Activated T-helper 2 cell treated with anti-CD3 and anti-CD28 coated beads, Interferon-gamma antibody, Interleukin-2, Interleukin-4, amounts not matched to agents 10 μg/mL and 5 μg/mL and 100 μg/mL, durations not matched to agents 14 hours and 24 hours and 36 hours (primary cell): ENCODE measurements at regions not wholly inside any gene's neighbourhood (a gene's known extent, or its start where the extent isn't known, plus 50 kb on each side); places are given as distances from the start of the nearest gene placed in this dataset.

Experiments
- DNase-seq: peaks from one replicate; pipeline ENCODE4 v3.0.0; 2021; ENCODE audit warnings: low spot score
- H3K27ac Mint-ChIP-seq: one replicate; pipeline ENCODE4 v1.8.0; 2021; ENCODE audit warnings: mixed read lengths
- H3K27me3 Mint-ChIP-seq: one replicate; pipeline ENCODE4 v1.8.0; 2021; ENCODE audit warnings: low read depth, mixed read lengths
- H3K36me3 Mint-ChIP-seq: one replicate; pipeline ENCODE4 v1.8.0; 2021; ENCODE audit warnings: low read depth, mixed read lengths
- H3K4me1 Mint-ChIP-seq: one replicate; pipeline ENCODE4 v1.8.0; 2021; ENCODE audit warnings: low read depth, mixed read lengths
- H3K4me3 Mint-ChIP-seq: one replicate; pipeline ENCODE4 v1.8.0; 2021; ENCODE audit warnings: low read depth, mild to moderate bottlenecking, moderate library complexity, mixed read lengths
- H3K9me3 Mint-ChIP-seq: one replicate; pipeline ENCODE4 v1.8.0; 2021; ENCODE audit warnings: mixed read lengths
- intact Hi-C: fragments of 100-400 bp; cut with micrococcal nuclease; formaldehyde crosslinking; loops from one replicate; pipeline ENCODE4 v1.15.1; 2023

- intact Hi-C loops, result no loop called here
- no peak overlapping the region for H3K4me3 Mint-ChIP-seq
- H3K9me3 Mint-ChIP-seq, result no peaks in the 10 kb centered on the region
- peaks cover 26% of the 10 kb centered on the region for H3K27me3 Mint-ChIP-seq
- no peak for DNase-seq
- no peak overlapping the region for H3K27ac Mint-ChIP-seq
- no peaks in the 10 kb centered on the region for H3K4me1 Mint-ChIP-seq
- no peaks in the 10 kb centered on the region for H3K36me3 Mint-ChIP-seq
Measured at GRCh38 chr10:43891241-43891640, 242.6 kb upstream of the ZNF32 start.

- no peak overlapping the region for H3K4me3 Mint-ChIP-seq
- peaks cover 23% of the 10 kb centered on the region for H3K27me3 Mint-ChIP-seq
- no peaks in the 10 kb centered on the region for H3K36me3 Mint-ChIP-seq
- no peak overlapping the region for H3K27ac Mint-ChIP-seq
- no peak for DNase-seq
- intact Hi-C loops, result no loop called here
- H3K4me1 Mint-ChIP-seq, result no peaks in the 10 kb centered on the region
- H3K9me3 Mint-ChIP-seq, result no peaks in the 10 kb centered on the region
Measured at GRCh38 chr10:43890124-43890523, 241.4 kb upstream of the ZNF32 start.

- intact Hi-C loops, result loop anchor here (10.0 kb wide), 1 partner anchor 204 kb away; no protein-coding TSS in a partner anchor
- H3K36me3 Mint-ChIP-seq, result no peaks in the 10 kb centered on the region
- no peak overlapping the region for H3K4me3 Mint-ChIP-seq
- H3K9me3 Mint-ChIP-seq, result no peaks in the 10 kb centered on the region
- no peak overlapping the region for H3K27ac Mint-ChIP-seq
- DNase-seq, result no peak
- no peaks in the 10 kb centered on the region for H3K4me1 Mint-ChIP-seq
- H3K27me3 Mint-ChIP-seq, result peaks cover 20% of the 10 kb centered on the region
Measured at GRCh38 chr10:43888586-43888985, 239.9 kb upstream of the ZNF32 start.

- DNase-seq, result no peak
- Mint-ChIP-seq H3K9me3 (no peaks in the 10 kb centered on the region), H3K4me3 (no peak overlapping the region), H3K4me1 (no peaks in the 10 kb centered on the region), H3K27me3 (peaks cover 14% of the 10 kb centered on the region), H3K36me3 (no peaks in the 10 kb centered on the region), H3K27ac (no peak overlapping the region)
- intact Hi-C loops, result loop anchor here (10.0 kb wide), 1 partner anchor 201 kb away; no protein-coding TSS in a partner anchor
Measured at GRCh38 chr10:43885842-43886241, 237.2 kb upstream of the ZNF32 start.

- Mint-ChIP-seq H3K9me3 (no peaks in the 10 kb centered on the region), H3K4me3 (no peak overlapping the region), H3K27ac (no peak overlapping the region), H3K4me1 (no peaks in the 10 kb centered on the region), H3K36me3 (no peaks in the 10 kb centered on the region), H3K27me3 (peaks cover 10% of the 10 kb centered on the region)
- intact Hi-C loops, result loop anchor here (10.0 kb wide), 1 partner anchor 200 kb away; no protein-coding TSS in a partner anchor
- DNase-seq, result no peak
Measured at GRCh38 chr10:43885252-43885651, 236.6 kb upstream of the ZNF32 start.

- intact Hi-C loops, result loop anchor here (10.0 kb wide), 1 partner anchor 200 kb away; no protein-coding TSS in a partner anchor
- DNase-seq, result no peak
- Mint-ChIP-seq H3K4me1 (no peaks in the 10 kb centered on the region), H3K36me3 (no peaks in the 10 kb centered on the region), H3K27ac (no peak overlapping the region), H3K27me3 (peaks cover 13% of the 10 kb centered on the region), H3K9me3 (no peaks in the 10 kb centered on the region), H3K4me3 (no peak overlapping the region)
Measured at GRCh38 chr10:43884501-43885105, 235.9 kb upstream of the ZNF32 start.

GRCh38 chr10:43882711-43883110 lies 234.0 kb upstream of the ZNF32 start:
- H3K4me3 Mint-ChIP-seq, result no peak overlapping the region
- no peaks in the 10 kb centered on the region for H3K36me3 Mint-ChIP-seq
- peaks cover 12% of the 10 kb centered on the region for H3K27me3 Mint-ChIP-seq
- no peaks in the 10 kb centered on the region for H3K9me3 Mint-ChIP-seq
- DNase-seq, result no peak
- H3K4me1 Mint-ChIP-seq, result peaks cover 1% of the 10 kb centered on the region
- no peak overlapping the region for H3K27ac Mint-ChIP-seq
- intact Hi-C loops, result loop anchor here (10.0 kb wide), 1 partner anchor 198 kb away; no protein-coding TSS in a partner anchor

- Mint-ChIP-seq H3K4me1 (peaks cover 1% of the 10 kb centered on the region), H3K9me3 (no peaks in the 10 kb centered on the region), H3K27me3 (peaks cover 5% of the 10 kb centered on the region), H3K4me3 (no peak overlapping the region), H3K27ac (no peak overlapping the region), H3K36me3 (no peaks in the 10 kb centered on the region)
- intact Hi-C loops, result loop anchor here (10.0 kb wide), 1 partner anchor 197 kb away; no protein-coding TSS in a partner anchor
- DNase-seq, result no peak
Measured at GRCh38 chr10:43881657-43882056, 233.0 kb upstream of the ZNF32 start.

- Mint-ChIP-seq H3K4me1 (peaks cover 1% of the 10 kb centered on the region), H3K9me3 (no peaks in the 10 kb centered on the region), H3K27me3 (peaks cover 3% of the 10 kb centered on the region), H3K36me3 (no peaks in the 10 kb centered on the region), H3K4me3 (no peak overlapping the region), H3K27ac (no peak overlapping the region)
- no peak for DNase-seq
- intact Hi-C loops, result loop anchor here (10.0 kb wide), 1 partner anchor 195 kb away; no protein-coding TSS in a partner anchor
Measured at GRCh38 chr10:43880160-43880559, 231.5 kb upstream of the ZNF32 start.

GRCh38 chr10:43879742-43880141 lies 231.1 kb upstream of the ZNF32 start:
- intact Hi-C loops, result loop anchor here (10.0 kb wide), 1 partner anchor 195 kb away; no protein-coding TSS in a partner anchor
- peaks cover 1% of the 10 kb centered on the region for H3K4me1 Mint-ChIP-seq
- DNase-seq, result no peak

GRCh38 chr10:43879162-43879561 lies 230.5 kb upstream of the ZNF32 start:
- intact Hi-C loops, result no loop called here
- Mint-ChIP-seq H3K4me1 (peaks cover 1% of the 10 kb centered on the region), H3K27ac (no peak overlapping the region), H3K9me3 (no peaks in the 10 kb centered on the region), H3K36me3 (no peaks in the 10 kb centered on the region), H3K4me3 (no peak overlapping the region), H3K27me3 (peaks cover 3% of the 10 kb centered on the region)
- no peak for DNase-seq

More at GRCh38 chr10:43879742-43880141, 231.1 kb upstream of the ZNF32 start:
- Mint-ChIP-seq H3K27ac (no peak overlapping the region), H3K36me3 (no peaks in the 10 kb centered on the region), H3K4me3 (no peak overlapping the region), H3K27me3 (peaks cover 3% of the 10 kb centered on the region), H3K9me3 (no peaks in the 10 kb centered on the region)

- Mint-ChIP-seq H3K27me3 (peaks cover 3% of the 10 kb centered on the region), H3K4me1 (peaks cover 1% of the 10 kb centered on the region), H3K36me3 (no peaks in the 10 kb centered on the region), H3K4me3 (no peak overlapping the region), H3K27ac (no peak overlapping the region), H3K9me3 (no peaks in the 10 kb centered on the region)
- intact Hi-C loops, result no loop called here
- no peak for DNase-seq
Measured at GRCh38 chr10:43878386-43878785, 229.7 kb upstream of the ZNF32 start.

GRCh38 chr10:43876976-43877375 lies 228.3 kb upstream of the ZNF32 start:
- no peak overlapping the region for H3K27ac Mint-ChIP-seq
- no peak for DNase-seq
- no peak overlapping the region for H3K4me3 Mint-ChIP-seq
- H3K4me1 Mint-ChIP-seq, result peaks cover 1% of the 10 kb centered on the region
- intact Hi-C loops, result no loop called here
- H3K27me3 Mint-ChIP-seq, result peaks cover 3% of the 10 kb centered on the region
- no peaks in the 10 kb centered on the region for H3K9me3 Mint-ChIP-seq
- no peaks in the 10 kb centered on the region for H3K36me3 Mint-ChIP-seq
